RCC 7860 (cell line): ENCODE measurements at regions not wholly inside any gene's neighbourhood (a gene's known extent, or its start where the extent isn't known, plus 50 kb on each side); places are given as distances from the start of the nearest gene placed in this dataset.
A peak's percentile ranks its signal among the peaks of the same experiment; 100 is the strongest.
"Not testable (repeated sequence)": the region's sequence is repeated elsewhere in the genome, so short reads cannot be mapped to it uniquely, and the experiment has no call there.

Source experiments
- DNase-seq: peaks from one replicate; pipeline ENCODE4 v3.0.0-alpha.2; 2015; ENCODE audit warnings: low spot score
- FAIRE-seq: peaks from 2 replicates; lab custom pipeline; 2012; peaks lifted over from hg19 to GRCh38; lab: Jason Lieb, UNC

- DNase-seq, result peak; percentile 96
Observed at GRCh38 chr5:17118631-17119030, 98.8 kb upstream of the BASP1 start.

GRCh38 chr5:17120209-17120608, 97.2 kb upstream of the BASP1 start:
- DNase-seq, result no peak
- FAIRE-seq, result no peak

More at GRCh38 chr5:17118631-17119030, 98.8 kb upstream of the BASP1 start:
- FAIRE-seq, result peak; percentile 91

GRCh38 chr5:17121776-17122175, 95.7 kb upstream of the BASP1 start:
- no peak for DNase-seq
- no peak for FAIRE-seq

- no peak for DNase-seq
- FAIRE-seq, result no peak
Observed at GRCh38 chr5:17123010-17123409, 94.4 kb upstream of the BASP1 start.

- not testable (repeated sequence) for DNase-seq, FAIRE-seq
Observed at GRCh38 chr5:17123773-17124172, 93.7 kb upstream of the BASP1 start.

- DNase-seq (peak; percentile 86), FAIRE-seq (peak; percentile 85)
Observed at GRCh38 chr5:17127743-17128231, 89.6 kb upstream of the BASP1 start.

GRCh38 chr5:17129093-17129849, 88.2 kb upstream of the BASP1 start:
- no peak for FAIRE-seq

GRCh38 chr5:17130302-17130701, 87.1 kb upstream of the BASP1 start:
- peak; percentile 69 for FAIRE-seq
- DNase-seq, result peak; percentile 86

More at GRCh38 chr5:17129093-17129849, 88.2 kb upstream of the BASP1 start:
- DNase-seq, result no peak

- DNase-seq (peak; percentile 59), FAIRE-seq (peak; percentile 78)
Observed at GRCh38 chr5:17132444-17133083, 84.9 kb upstream of the BASP1 start.

- no peak for FAIRE-seq
- no peak for DNase-seq
Observed at GRCh38 chr5:17135050-17135449, 82.4 kb upstream of the BASP1 start.

GRCh38 chr5:17143335-17143734, 74.1 kb upstream of the BASP1 start:
- no peak for FAIRE-seq
- no peak for DNase-seq

- FAIRE-seq (no peak), DNase-seq (no peak)
Observed at GRCh38 chr5:17146280-17146841, 71.1 kb upstream of the BASP1 start.

- FAIRE-seq (no peak), DNase-seq (no peak)
Observed at GRCh38 chr5:17147170-17147569, 70.3 kb upstream of the BASP1 start.

GRCh38 chr5:17147617-17148016, 69.8 kb upstream of the BASP1 start:
- FAIRE-seq (no peak), DNase-seq (no peak)

GRCh38 chr5:17148481-17148880, 69.0 kb upstream of the BASP1 start:
- no peak for FAIRE-seq
- no peak for DNase-seq

GRCh38 chr5:17149786-17150185, 67.6 kb upstream of the BASP1 start:
- FAIRE-seq, result no peak

GRCh38 chr5:17150531-17150930, 66.9 kb upstream of the BASP1 start:
- FAIRE-seq (no peak), DNase-seq (no peak)

More at GRCh38 chr5:17149786-17150185, 67.6 kb upstream of the BASP1 start:
- DNase-seq, result no peak

- FAIRE-seq (no peak), DNase-seq (no peak)
Observed at GRCh38 chr5:17151686-17152085, 65.7 kb upstream of the BASP1 start.

- FAIRE-seq, result peak; percentile 91
- DNase-seq, result peak; percentile 94
Observed at GRCh38 chr5:17154211-17154996, 63.0 kb upstream of the BASP1 start.

- peak; percentile 57 for DNase-seq
- peak; percentile 2 for FAIRE-seq
Observed at GRCh38 chr5:17156463-17156862, 61.0 kb upstream of the BASP1 start.

GRCh38 chr5:17157294-17157693, 60.1 kb upstream of the BASP1 start:
- FAIRE-seq, result no peak
- DNase-seq, result peak; percentile 20
